Fibroblast of skin of back (primary cell): ENCODE measurements at regions not wholly inside any gene's neighbourhood (a gene's known extent, or its start where the extent isn't known, plus 50 kb on each side); places are given as distances from the start of the nearest gene placed in this dataset.

Source experiments
- DNase-seq: peaks from one replicate; pipeline ENCODE4 v3.0.0-alpha.2; 2013

DNA sequence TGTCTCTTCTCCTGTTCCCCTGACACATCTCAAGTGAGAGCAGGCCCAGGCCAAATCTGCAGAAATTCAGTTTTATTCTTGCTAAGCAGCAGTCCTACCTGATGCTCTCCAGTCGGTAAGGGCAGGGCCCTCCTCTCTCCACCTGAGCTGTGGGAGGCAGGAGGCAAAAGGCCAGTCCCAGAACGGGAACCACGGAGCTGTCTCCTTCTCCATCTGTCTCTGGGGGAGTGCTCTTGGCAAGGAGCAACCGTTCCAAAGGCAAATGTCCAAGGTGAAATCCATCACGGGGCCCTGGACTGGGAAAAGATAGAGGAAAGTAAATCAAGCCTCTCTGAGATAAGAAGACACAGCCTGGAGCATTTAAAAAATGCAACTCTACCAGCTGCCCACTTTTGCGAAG lies 65.2 kb upstream of the CDON start:
- no peak for DNase-seq

DNA sequence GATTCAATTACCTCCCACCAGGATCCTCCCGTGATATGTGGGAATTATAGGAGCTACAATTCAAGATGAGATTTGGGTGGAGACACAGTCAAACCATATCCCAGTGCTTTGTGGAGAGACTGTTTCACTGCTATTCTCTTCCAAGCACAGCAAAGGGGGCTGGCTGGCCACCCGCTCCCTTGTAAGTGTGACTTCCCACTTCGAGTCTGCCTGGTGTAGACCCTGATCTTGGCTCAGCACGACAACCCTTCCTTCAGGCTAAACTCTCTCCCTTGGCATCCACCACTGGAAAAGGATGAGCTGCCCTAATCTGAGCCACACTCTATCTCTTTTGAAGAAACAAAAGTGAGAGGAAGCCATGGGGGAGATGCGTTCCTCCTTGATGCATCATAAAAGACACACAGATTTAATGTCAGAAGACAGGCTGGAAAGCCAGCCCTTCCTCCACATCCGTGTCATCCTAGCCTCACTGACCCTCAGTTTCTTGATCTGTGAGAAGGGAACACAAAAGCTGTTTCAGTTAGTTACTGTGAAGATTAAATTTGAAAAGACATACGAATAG lies 64.7 kb upstream of the CDON start:
- no peak for DNase-seq

DNA sequence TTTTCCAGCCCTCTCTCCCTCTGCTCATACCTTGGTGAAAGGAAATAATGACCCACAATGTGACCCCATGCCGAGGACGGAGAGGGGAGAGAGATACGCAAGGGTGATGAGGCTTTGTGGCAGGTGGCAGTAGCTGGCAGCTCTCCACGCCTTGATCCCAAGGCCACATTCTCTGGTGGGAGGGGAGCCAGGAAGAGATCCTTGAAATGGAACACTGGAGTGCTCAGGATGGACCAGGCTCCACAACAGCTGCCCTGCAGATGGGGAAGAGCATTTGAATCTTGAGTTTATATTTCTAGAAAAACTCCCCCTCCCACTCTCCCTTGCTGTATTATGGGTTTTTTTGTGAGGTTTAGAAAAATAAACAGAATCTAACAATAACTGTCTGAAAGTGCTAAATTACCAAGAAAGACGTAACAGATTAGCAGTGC lies 61.6 kb upstream of the CDON start:
- DNase-seq: no peak

DNA sequence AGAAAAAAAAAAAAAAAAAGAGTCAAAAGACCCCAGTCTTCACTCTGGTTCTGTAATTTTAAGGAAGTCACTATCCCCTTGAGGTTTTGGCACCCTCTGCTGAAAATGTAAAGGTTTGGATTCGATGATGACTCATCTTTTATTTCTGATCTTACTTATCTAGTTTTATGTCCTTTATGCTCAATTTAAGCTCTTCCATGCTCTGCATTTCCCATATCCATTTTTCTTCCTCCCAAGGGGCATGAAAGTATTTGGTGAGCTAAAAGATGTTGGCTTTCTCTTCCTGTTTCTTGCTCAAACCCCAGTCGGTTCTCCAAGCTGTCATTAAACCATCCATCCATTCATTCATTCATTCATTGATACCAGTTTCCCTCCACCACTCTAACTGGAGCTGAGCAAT lies 61.0 kb upstream of the CDON start:
- no peak for DNase-seq

DNA sequence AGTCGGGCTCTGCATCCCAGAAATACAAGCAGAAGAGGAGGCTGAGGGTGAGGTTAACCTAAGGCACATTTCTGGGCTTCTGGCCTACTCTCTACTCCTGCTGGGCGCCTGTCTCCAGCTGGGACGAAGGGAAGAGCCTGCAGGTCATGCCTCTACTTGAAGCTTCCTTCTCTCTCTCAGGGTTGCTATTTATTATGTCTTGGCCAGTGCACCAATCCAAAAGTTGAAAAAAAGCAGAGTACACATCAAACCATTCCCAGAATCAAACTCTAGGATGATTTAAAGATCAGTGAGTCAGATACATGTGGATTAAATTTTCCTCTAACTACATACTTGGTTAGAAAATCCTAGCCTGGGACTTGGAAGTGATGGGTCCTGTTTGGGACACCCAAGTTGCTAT lies 60.2 kb upstream of the CDON start:
- DNase-seq: no peak

DNA sequence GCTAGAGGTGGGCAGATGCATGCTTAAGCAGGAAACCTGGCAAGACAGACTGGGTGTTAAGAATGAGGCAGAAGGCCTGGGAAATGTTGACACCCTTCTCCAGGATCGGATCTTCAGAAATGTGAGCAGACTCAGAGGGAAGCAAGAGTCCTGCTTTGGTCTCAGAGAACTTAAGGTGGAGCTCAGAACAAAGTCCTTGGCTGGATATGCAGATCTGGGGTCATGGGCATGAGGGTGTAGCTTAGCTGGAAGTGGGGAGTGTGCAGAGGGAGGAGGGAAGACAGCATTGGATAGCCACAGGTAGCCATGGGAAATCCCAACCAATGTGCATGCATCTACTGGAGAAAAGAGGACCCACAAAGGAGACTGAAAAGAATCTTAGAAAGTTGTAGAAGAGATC lies 58.6 kb upstream of the CDON start:
- DNase-seq: no peak

DNA sequence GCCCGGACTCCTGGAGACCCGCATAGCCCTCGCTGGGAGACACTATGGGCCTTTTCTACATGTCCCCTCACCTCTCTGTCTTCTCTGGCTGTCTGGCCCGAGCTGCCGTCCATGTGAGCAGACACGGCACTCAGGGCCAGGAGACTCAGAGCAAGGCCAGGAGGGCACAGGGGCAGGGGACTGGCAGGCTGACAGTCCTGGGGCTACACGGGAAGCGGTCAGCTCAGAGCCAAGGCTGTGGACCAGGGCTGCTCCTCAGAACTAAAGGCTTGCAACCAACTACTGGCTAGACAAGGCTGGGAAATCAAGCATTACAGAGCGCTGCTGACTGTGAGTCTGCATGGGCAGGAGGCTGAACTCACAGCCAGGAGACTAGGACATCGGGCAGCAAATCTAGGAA lies 56.1 kb upstream of the CDON start:
- no peak for DNase-seq

DNA sequence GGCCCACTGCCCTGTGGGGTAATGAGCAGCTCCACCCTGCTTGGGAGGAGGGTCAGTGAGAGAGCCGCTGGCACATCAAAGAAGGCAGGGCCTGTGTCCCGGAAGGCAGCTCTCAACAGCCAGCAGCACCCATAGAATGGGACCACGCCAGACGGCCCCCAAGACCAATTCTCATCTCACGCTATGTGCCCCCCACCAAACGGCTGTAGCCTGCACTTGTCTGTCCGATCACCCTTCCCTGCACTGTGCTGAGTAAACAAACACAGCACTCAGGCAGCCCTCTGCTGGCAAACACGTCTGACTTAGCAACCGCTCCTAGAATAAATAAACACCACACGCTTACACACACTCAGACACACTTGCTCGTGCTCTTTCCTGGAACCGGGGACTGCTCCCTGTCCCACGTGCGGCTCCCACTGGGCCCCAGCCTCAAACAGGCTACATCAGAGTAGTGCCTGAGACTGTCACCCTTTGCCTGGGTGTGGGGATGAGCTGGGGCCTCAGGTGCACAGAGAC lies 53.2 kb upstream of the CDON start:
- peak; percentile 52 for DNase-seq

DNA sequence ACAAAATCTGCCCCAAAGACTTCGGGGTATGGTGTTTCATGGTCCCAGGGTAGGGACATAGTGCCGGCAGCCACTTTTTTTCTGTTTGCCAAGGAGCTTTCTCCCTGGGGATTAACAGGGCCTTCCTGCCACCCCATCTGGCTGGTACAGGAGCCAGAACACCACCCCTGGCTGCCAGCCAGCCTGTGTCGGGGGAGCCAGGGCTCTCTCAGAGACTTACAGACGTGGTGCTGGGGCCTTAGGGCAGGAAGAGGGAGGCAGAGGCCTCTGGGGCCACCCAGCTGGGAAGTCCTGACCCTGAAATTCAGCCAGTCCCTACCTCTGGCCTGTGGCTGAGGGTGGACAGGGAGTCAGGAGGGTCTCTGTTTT lies 52.4 kb upstream of the CDON start:
- no peak for DNase-seq

DNA sequence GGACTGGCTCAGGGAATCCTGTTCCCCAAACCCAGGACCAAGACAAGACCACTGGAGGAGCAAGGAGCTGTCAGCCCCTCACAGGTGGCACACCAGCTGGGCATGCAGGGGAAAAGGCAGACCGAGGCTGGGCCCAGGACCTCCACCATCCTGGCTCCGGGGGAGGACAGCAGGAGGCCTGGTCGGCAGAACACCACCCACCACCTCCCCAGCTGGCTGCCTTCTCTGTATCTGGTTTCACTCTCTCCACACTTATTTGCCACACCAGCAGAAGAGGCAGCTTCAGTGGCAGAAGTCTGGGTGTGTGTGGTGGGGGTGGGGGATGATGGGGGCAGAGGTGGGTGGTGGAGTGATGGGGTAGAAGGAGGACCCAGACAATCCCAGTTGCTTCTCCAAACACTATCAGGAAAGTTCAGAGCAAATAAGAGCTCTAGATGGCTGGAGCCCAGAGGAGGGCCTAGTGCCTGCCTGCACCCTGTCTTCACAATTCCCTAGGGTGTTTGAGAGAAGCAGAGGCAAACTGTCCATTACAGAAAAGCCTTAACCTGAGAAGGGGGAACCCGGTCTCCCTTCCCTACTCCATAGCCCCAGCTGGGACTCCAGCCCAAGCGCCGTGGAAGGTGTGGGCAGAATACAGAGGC lies 51.9 kb upstream of the CDON start:
- DNase-seq: no peak

DNA sequence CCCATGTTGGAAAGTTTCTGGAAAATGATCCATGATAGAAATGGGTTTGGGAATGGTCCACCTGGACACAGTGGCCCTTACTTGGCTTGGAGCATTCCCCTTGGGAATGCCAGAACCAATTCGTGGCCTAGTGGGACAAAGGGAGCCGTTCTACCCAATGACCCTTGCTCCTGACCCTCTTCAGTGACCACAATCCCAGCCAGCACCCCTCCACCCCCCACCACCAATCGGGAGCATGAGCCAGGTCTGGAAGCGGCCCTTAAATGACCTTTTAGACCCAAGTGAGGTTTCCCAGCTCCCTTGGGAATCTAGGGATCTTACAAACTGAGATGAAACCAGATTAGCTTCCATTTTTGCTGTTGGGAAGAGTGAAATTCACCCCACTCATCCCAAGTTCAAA lies 51.3 kb upstream of the CDON start:
- no peak for DNase-seq

DNA sequence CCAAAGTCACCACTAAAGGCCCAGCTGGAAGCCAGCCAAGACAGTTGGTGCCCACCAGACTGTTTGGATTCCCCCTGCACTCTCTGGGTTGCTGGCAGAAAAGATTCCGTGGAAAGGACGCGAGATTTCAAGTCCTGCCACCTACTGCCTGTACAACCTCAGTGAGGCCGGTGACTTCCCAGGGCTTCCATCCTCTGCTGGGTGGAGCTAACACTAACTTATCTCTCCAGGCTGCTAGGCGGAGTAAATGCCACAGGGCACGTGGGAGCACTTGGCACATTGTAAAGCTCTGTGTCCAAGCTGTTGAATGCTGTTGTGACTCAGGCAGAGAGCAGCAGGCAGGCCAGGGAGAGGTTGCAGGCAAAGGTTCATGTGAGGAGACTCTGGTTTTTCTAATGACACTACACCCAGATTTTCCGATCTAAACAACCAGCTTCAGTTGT lies 50.9 kb upstream of the CDON start:
- peak; percentile 91 for DNase-seq

DNA sequence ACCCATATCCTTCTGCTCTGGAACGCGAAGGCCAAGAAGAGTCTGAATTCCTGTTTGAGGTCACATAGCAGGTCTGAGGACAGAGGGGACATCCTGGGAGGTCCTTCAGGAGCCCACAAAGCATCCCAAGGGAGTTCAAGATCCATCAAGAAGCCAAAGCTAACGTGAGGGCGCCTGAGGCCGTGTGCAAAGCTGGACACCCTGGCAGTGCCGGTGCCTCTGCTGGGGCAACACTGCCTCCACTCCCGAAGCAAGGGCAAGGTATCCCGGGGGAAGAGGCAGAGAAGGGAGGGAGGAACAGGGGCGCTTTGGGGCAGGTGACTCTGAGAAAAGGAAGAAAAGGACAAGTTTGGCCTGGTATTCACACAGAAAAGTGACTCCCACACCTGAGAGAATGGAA lies 50.3 kb upstream of the CDON start:
- no peak for DNase-seq

DNA sequence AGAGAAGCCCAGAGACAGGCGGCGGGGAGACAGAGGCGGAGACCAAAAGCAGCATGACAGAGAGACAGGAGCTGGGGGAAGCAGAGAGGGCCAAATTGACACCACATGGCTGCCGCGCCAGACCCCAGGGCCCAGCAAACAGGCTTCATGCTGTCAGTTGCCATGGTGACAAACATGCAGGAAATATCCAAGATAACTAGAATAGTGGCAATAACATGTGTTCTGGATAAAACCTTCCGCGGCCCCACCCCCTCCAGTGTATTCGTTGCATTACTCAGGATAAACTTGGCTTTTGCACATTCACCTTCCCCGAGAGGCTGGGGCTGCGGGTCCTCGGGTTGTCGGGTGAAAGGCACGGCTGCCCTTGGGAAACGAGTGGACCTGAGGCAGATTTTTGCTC lies 49.9 kb upstream of the CDON start:
- DNase-seq: peak; percentile 72
